ENCODE measurements at regions not wholly inside any gene's neighbourhood (a gene's known extent, or its start where the extent isn't known, plus 50 kb on each side); places are given as distances from the start of the nearest gene placed in this dataset.

GRCh38 chr13:78971355-78972025 lies 312.5 kb upstream of the OBI1 start:
- no peaks in the 10 kb centered on the region for H3K27me3 ChIP-seq (ENCODE audit: control insufficient read depth, insufficient read depth, low read length)
- no peaks in the 10 kb centered on the region for H3K9me3 ChIP-seq (ENCODE audit: control insufficient read depth, insufficient read depth, low read depth, low read length)
- DNase-seq (ENCODE audit: low read depth, low spot score) (no peak), ATAC-seq (no peak)
- ChIA-PET CTCF (no interaction called here), POLR2A (no interaction called here)
- intact Hi-C loops (cut with micrococcal nuclease; ENCODE audit: unreplicated experiment) = loop anchor here (10.0 kb wide), 1 partner anchor 727 kb away; no protein-coding TSS in a partner anchor
- no peaks in the 10 kb centered on the region for H3K4me1 ChIP-seq (ENCODE audit: control insufficient read depth, insufficient read depth, low read length)
- in situ Hi-C loops (cut with HindIII; ENCODE audit: low pct_unique_long_range_greater_than_20kb, low sequenced_read_pairs) = no loop called here
- BruUV-seq (replicated peaks) = no TSS peak
- no peak overlapping the region for H3K27ac ChIP-seq (ENCODE audit: low read length)
- H3K36me3 ChIP-seq (ENCODE audit: control insufficient read depth, insufficient read depth, low read length) = no peaks in the 10 kb centered on the region
- no peak overlapping the region for H3K4me3 ChIP-seq (ENCODE audit: low read depth in 2 of 2, low read length in 2 of 2)
- TF ChIP-seq SIN3A (IDR thresholded peaks at IDR 0.05; ENCODE audit: borderline replicate concordance, insufficient read depth, low read depth, low read length) (no peak), REST (IDR thresholded peaks at IDR 0.05; ENCODE audit: insufficient read depth in 1 of 2, low read depth in 2 of 2, low read length in 1 of 2) (no peak), CTCF (IDR thresholded peaks at IDR 0.05) (no peak), POLR2AphosphoS5 (IDR thresholded peaks at IDR 0.05; ENCODE audit: low read depth, low read length) (no peak), TCF7L2 (IDR thresholded peaks at IDR 0.05; ENCODE audit: low read depth, low read length) (no peak)

- Histone ChIP-seq H3K36me3 (ENCODE audit: control insufficient read depth, insufficient read depth, low read length) (no peaks in the 10 kb centered on the region), H3K9me3 (ENCODE audit: control insufficient read depth, insufficient read depth, low read depth, low read length) (no peaks in the 10 kb centered on the region), H3K4me3 (ENCODE audit: low read depth in 2 of 2, low read length in 2 of 2) (no peak overlapping the region), H3K27me3 (ENCODE audit: control insufficient read depth, insufficient read depth, low read length) (no peaks in the 10 kb centered on the region), H3K4me1 (ENCODE audit: control insufficient read depth, insufficient read depth, low read length) (no peaks in the 10 kb centered on the region), H3K27ac (ENCODE audit: low read length) (no peak overlapping the region)
- ChIA-PET CTCF (no interaction called here), POLR2A (no interaction called here)
- no peak for ATAC-seq
- no peak for TF ChIP-seq CTCF (IDR thresholded peaks at IDR 0.05)
- no peak for TF ChIP-seq REST (IDR thresholded peaks at IDR 0.05; ENCODE audit: insufficient read depth in 1 of 2, low read depth in 2 of 2, low read length in 1 of 2)
- TF ChIP-seq SIN3A (IDR thresholded peaks at IDR 0.05; ENCODE audit: borderline replicate concordance, insufficient read depth, low read depth, low read length) = no peak
- TF ChIP-seq POLR2AphosphoS5 (IDR thresholded peaks at IDR 0.05; ENCODE audit: low read depth, low read length) = no peak
- no peak for TF ChIP-seq TCF7L2 (IDR thresholded peaks at IDR 0.05; ENCODE audit: low read depth, low read length)
- BruUV-seq (replicated peaks) = no TSS peak
- in situ Hi-C loops (cut with HindIII; ENCODE audit: low pct_unique_long_range_greater_than_20kb, low sequenced_read_pairs) = no loop called here
- intact Hi-C loops (cut with micrococcal nuclease; ENCODE audit: unreplicated experiment) = no loop called here
- no peak for DNase-seq (ENCODE audit: low read depth, low spot score)
Measured at GRCh38 chr13:78960881-78961280, 301.9 kb upstream of the OBI1 start.

All from Panc1 (cell line).